ENCODE measurements at regions not wholly inside any gene's neighbourhood (a gene's known extent, or its start where the extent isn't known, plus 50 kb on each side); places are given as distances from the start of the nearest gene placed in this dataset.

- Histone ChIP-seq H3K4me3 (ENCODE audit: extremely low read depth, insufficient read depth, low read length, poor library complexity, severe bottlenecking) (no peak overlapping the region), H3K36me3 (ENCODE audit: control insufficient read depth, insufficient read depth, low read length) (no peaks in the 10 kb centered on the region), H3K4me1 (ENCODE audit: control insufficient read depth, insufficient read depth, low read length, poor library complexity, severe bottlenecking) (peaks cover 4% of the 10 kb centered on the region), H3K9me3 (ENCODE audit: control insufficient read depth, low read length) (no peaks in the 10 kb centered on the region), H3K27ac (ENCODE audit: low read depth, low read length, severe bottlenecking) (no peak overlapping the region)
- WGBS, 2 experiments (ENCODE audit: insufficient coverage in 2 of 2): 96 to 98% methylated on average over 5 of the region's 5 CpGs
Observed at GRCh38 chr15:96031426-96032110, 298.9 kb upstream of the NR2F2 start.

GRCh38 chr15:96035091-96035490 lies 295.4 kb upstream of the NR2F2 start:
- H3K9me3 ChIP-seq (ENCODE audit: control insufficient read depth, low read length): no peaks in the 10 kb centered on the region
- 86 to 87% methylated on average over 2 to 3 of the region's 4 CpGs for WGBS, 2 experiments (ENCODE audit: insufficient coverage in 2 of 2)
- no peak overlapping the region for H3K27ac ChIP-seq (ENCODE audit: low read depth, low read length, severe bottlenecking)
- H3K4me1 ChIP-seq (ENCODE audit: control insufficient read depth, insufficient read depth, low read length, poor library complexity, severe bottlenecking): peaks cover 9% of the 10 kb centered on the region
- H3K36me3 ChIP-seq (ENCODE audit: control insufficient read depth, insufficient read depth, low read length): no peaks in the 10 kb centered on the region
- H3K4me3 ChIP-seq (ENCODE audit: extremely low read depth, insufficient read depth, low read length, poor library complexity, severe bottlenecking): no peak overlapping the region

GRCh38 chr15:96035635-96036034 lies 294.9 kb upstream of the NR2F2 start:
- Histone ChIP-seq H3K27ac (ENCODE audit: low read depth, low read length, severe bottlenecking) (no peak overlapping the region), H3K4me3 (ENCODE audit: extremely low read depth, insufficient read depth, low read length, poor library complexity, severe bottlenecking) (no peak overlapping the region), H3K36me3 (ENCODE audit: control insufficient read depth, insufficient read depth, low read length) (no peaks in the 10 kb centered on the region), H3K4me1 (ENCODE audit: control insufficient read depth, insufficient read depth, low read length, poor library complexity, severe bottlenecking) (peaks cover 9% of the 10 kb centered on the region), H3K9me3 (ENCODE audit: control insufficient read depth, low read length) (no peaks in the 10 kb centered on the region)
- WGBS, 2 experiments (ENCODE audit: insufficient coverage in 2 of 2): 100% methylated on average over 1 of the region's 5 CpGs

GRCh38 chr15:96037584-96037983 lies 292.9 kb upstream of the NR2F2 start:
- Histone ChIP-seq H3K4me1 (ENCODE audit: control insufficient read depth, insufficient read depth, low read length, poor library complexity, severe bottlenecking) (peaks cover 9% of the 10 kb centered on the region), H3K4me3 (ENCODE audit: extremely low read depth, insufficient read depth, low read length, poor library complexity, severe bottlenecking) (no peak overlapping the region), H3K9me3 (ENCODE audit: control insufficient read depth, low read length) (no peaks in the 10 kb centered on the region), H3K36me3 (ENCODE audit: control insufficient read depth, insufficient read depth, low read length) (no peaks in the 10 kb centered on the region), H3K27ac (ENCODE audit: low read depth, low read length, severe bottlenecking) (no peak overlapping the region)
- 90 to 100% methylated on average over 2 to 3 of the region's 4 CpGs for WGBS, 2 experiments (ENCODE audit: insufficient coverage in 2 of 2)

GRCh38 chr15:96038131-96038530 lies 292.4 kb upstream of the NR2F2 start:
- WGBS, 2 experiments (ENCODE audit: insufficient coverage in 2 of 2): no CpG with 5 or more reads among the region's 1 CpG
- Histone ChIP-seq H3K27ac (ENCODE audit: low read depth, low read length, severe bottlenecking) (no peak overlapping the region), H3K9me3 (ENCODE audit: control insufficient read depth, low read length) (no peaks in the 10 kb centered on the region), H3K4me1 (ENCODE audit: control insufficient read depth, insufficient read depth, low read length, poor library complexity, severe bottlenecking) (peaks cover 9% of the 10 kb centered on the region), H3K36me3 (ENCODE audit: control insufficient read depth, insufficient read depth, low read length) (no peaks in the 10 kb centered on the region), H3K4me3 (ENCODE audit: extremely low read depth, insufficient read depth, low read length, poor library complexity, severe bottlenecking) (no peak overlapping the region)

- H3K27ac ChIP-seq (ENCODE audit: low read depth, low read length, severe bottlenecking): no peak overlapping the region
Observed at GRCh38 chr15:96038650-96039049, 291.9 kb upstream of the NR2F2 start.

GRCh38 chr15:96041982-96042733 lies 288.3 kb upstream of the NR2F2 start:
- Histone ChIP-seq H3K9me3 (ENCODE audit: control insufficient read depth, low read length) (no peaks in the 10 kb centered on the region), H3K4me3 (ENCODE audit: extremely low read depth, insufficient read depth, low read length, poor library complexity, severe bottlenecking) (no peak overlapping the region), H3K4me1 (ENCODE audit: control insufficient read depth, insufficient read depth, low read length, poor library complexity, severe bottlenecking) (no peaks in the 10 kb centered on the region), H3K36me3 (ENCODE audit: control insufficient read depth, insufficient read depth, low read length) (no peaks in the 10 kb centered on the region), H3K27ac (ENCODE audit: low read depth, low read length, severe bottlenecking) (no peak overlapping the region)
- WGBS, 2 experiments (ENCODE audit: insufficient coverage in 2 of 2): 83% methylated on average over 1 of the region's 3 CpGs; no CpG with 5 or more reads in 1 of the 2 experiments

More at GRCh38 chr15:96038650-96039049, 291.9 kb upstream of the NR2F2 start:
- Histone ChIP-seq H3K4me1 (ENCODE audit: control insufficient read depth, insufficient read depth, low read length, poor library complexity, severe bottlenecking) (peaks cover 9% of the 10 kb centered on the region), H3K36me3 (ENCODE audit: control insufficient read depth, insufficient read depth, low read length) (no peaks in the 10 kb centered on the region), H3K9me3 (ENCODE audit: control insufficient read depth, low read length) (no peaks in the 10 kb centered on the region), H3K4me3 (ENCODE audit: extremely low read depth, insufficient read depth, low read length, poor library complexity, severe bottlenecking) (no peak overlapping the region)
- WGBS, 2 experiments (ENCODE audit: insufficient coverage in 2 of 2): 79 to 92% methylated on average over 2 of the region's 5 CpGs

GRCh38 chr15:96042734-96043224 lies 287.7 kb upstream of the NR2F2 start:
- Histone ChIP-seq H3K9me3 (ENCODE audit: control insufficient read depth, low read length) (no peaks in the 10 kb centered on the region), H3K4me3 (ENCODE audit: extremely low read depth, insufficient read depth, low read length, poor library complexity, severe bottlenecking) (no peak overlapping the region), H3K36me3 (ENCODE audit: control insufficient read depth, insufficient read depth, low read length) (no peaks in the 10 kb centered on the region), H3K27ac (ENCODE audit: low read depth, low read length, severe bottlenecking) (no peak overlapping the region), H3K4me1 (ENCODE audit: control insufficient read depth, insufficient read depth, low read length, poor library complexity, severe bottlenecking) (peaks cover 6% of the 10 kb centered on the region)
- 87 to 100% methylated on average over 3 to 5 of the region's 8 CpGs for WGBS, 2 experiments (ENCODE audit: insufficient coverage in 2 of 2)

GRCh38 chr15:96043591-96044171 lies 286.8 kb upstream of the NR2F2 start:
- Histone ChIP-seq H3K4me3 (ENCODE audit: extremely low read depth, insufficient read depth, low read length, poor library complexity, severe bottlenecking) (no peak overlapping the region), H3K36me3 (ENCODE audit: control insufficient read depth, insufficient read depth, low read length) (no peaks in the 10 kb centered on the region), H3K4me1 (ENCODE audit: control insufficient read depth, insufficient read depth, low read length, poor library complexity, severe bottlenecking) (peaks cover 8% of the 10 kb centered on the region), H3K27ac (ENCODE audit: low read depth, low read length, severe bottlenecking) (no peak overlapping the region), H3K9me3 (ENCODE audit: control insufficient read depth, low read length) (no peaks in the 10 kb centered on the region)
- WGBS, 2 experiments (ENCODE audit: insufficient coverage in 2 of 2): 97 to 100% methylated on average over 3 to 5 of the region's 7 CpGs

- no peaks in the 10 kb centered on the region for H3K9me3 ChIP-seq (ENCODE audit: control insufficient read depth, low read length)
- H3K27ac ChIP-seq (ENCODE audit: low read depth, low read length, severe bottlenecking): no peak overlapping the region
- no peak overlapping the region for H3K4me3 ChIP-seq (ENCODE audit: extremely low read depth, insufficient read depth, low read length, poor library complexity, severe bottlenecking)
- H3K4me1 ChIP-seq (ENCODE audit: control insufficient read depth, insufficient read depth, low read length, poor library complexity, severe bottlenecking): peaks cover 8% of the 10 kb centered on the region
- no peaks in the 10 kb centered on the region for H3K36me3 ChIP-seq (ENCODE audit: control insufficient read depth, insufficient read depth, low read length)
- 84 to 96% methylated on average over 3 to 4 of the region's 5 CpGs for WGBS, 2 experiments (ENCODE audit: insufficient coverage in 2 of 2)
Observed at GRCh38 chr15:96046620-96047240, 283.8 kb upstream of the NR2F2 start.
